GM11168 (cell line): ENCODE measurements at regions not wholly inside any gene's neighbourhood (a gene's known extent, or its start where the extent isn't known, plus 50 kb on each side); places are given as distances from the start of the nearest gene placed in this dataset.

Source experiments
- in situ Hi-C: fragments of 300-500 bp; cut with MboI; formaldehyde crosslinking; loops from one replicate; pipeline ENCODE4 v1.12.0; 2022; ENCODE audit warnings: low sequenced_read_pairs; ENCODE audit not compliant: unreplicated experiment

- in situ Hi-C loops, result no loop called here
Observed at GRCh38 chr16:86710602-86710950, 132.2 kb downstream of the FOXL1 start.

GRCh38 chr16:86712158-86713009 lies 134.0 kb downstream of the FOXL1 start:
- in situ Hi-C loops, result no loop called here

- in situ Hi-C loops, result no loop called here
Observed at GRCh38 chr16:86713021-86713631, 134.8 kb downstream of the FOXL1 start.

- in situ Hi-C loops, result no loop called here
Observed at GRCh38 chr16:86714166-86714565, 135.8 kb downstream of the FOXL1 start.

GRCh38 chr16:86716649-86717048 lies 138.3 kb downstream of the FOXL1 start:
- in situ Hi-C loops, result no loop called here

- in situ Hi-C loops, result no loop called here
Observed at GRCh38 chr16:86718118-86718517, 139.8 kb downstream of the FOXL1 start.

- in situ Hi-C loops, result no loop called here
Observed at GRCh38 chr16:86722970-86723369, 144.6 kb downstream of the FOXL1 start.

GRCh38 chr16:86723689-86724088 lies 145.3 kb downstream of the FOXL1 start:
- in situ Hi-C loops, result no loop called here

GRCh38 chr16:86725401-86725800 lies 147.1 kb downstream of the FOXL1 start:
- in situ Hi-C loops, result no loop called here

GRCh38 chr16:86726340-86726739 lies 148.0 kb downstream of the FOXL1 start:
- in situ Hi-C loops, result no loop called here

- in situ Hi-C loops, result no loop called here
Observed at GRCh38 chr16:86727131-86727530, 148.8 kb downstream of the FOXL1 start.

- in situ Hi-C loops, result no loop called here
Observed at GRCh38 chr16:86727632-86728031, 149.3 kb downstream of the FOXL1 start.

GRCh38 chr16:86729686-86730085 lies 151.3 kb downstream of the FOXL1 start:
- in situ Hi-C loops, result no loop called here

GRCh38 chr16:86730086-86730485 lies 151.7 kb downstream of the FOXL1 start:
- in situ Hi-C loops, result no loop called here

GRCh38 chr16:86730597-86730996 lies 152.2 kb downstream of the FOXL1 start:
- in situ Hi-C loops, result no loop called here

- in situ Hi-C loops, result no loop called here
Observed at GRCh38 chr16:86732621-86733295, 154.4 kb downstream of the FOXL1 start.

- in situ Hi-C loops, result no loop called here
Observed at GRCh38 chr16:86733546-86734254, 155.4 kb downstream of the FOXL1 start.

- in situ Hi-C loops, result no loop called here
Observed at GRCh38 chr16:86734543-86735460, 156.5 kb downstream of the FOXL1 start.

GRCh38 chr16:86735727-86736126 lies 157.4 kb downstream of the FOXL1 start:
- in situ Hi-C loops, result no loop called here

GRCh38 chr16:86736502-86736901 lies 158.2 kb downstream of the FOXL1 start:
- in situ Hi-C loops, result no loop called here
